ENCODE measurements at regions not wholly inside any gene's neighbourhood (a gene's known extent, or its start where the extent isn't known, plus 50 kb on each side); places are given as distances from the start of the nearest gene placed in this dataset.
A peak's percentile ranks its signal among the peaks of the same experiment; 100 is the strongest.

GRCh38 chr5:74916831-74917710 lies 50.9 kb upstream of the FAM169A start:
- DNase-seq (ENCODE audit: low read depth) = peak; percentile 62
